ENCODE measurements at regions not wholly inside any gene's neighbourhood (a gene's known extent, or its start where the extent isn't known, plus 50 kb on each side); places are given as distances from the start of the nearest gene placed in this dataset.

DNA sequence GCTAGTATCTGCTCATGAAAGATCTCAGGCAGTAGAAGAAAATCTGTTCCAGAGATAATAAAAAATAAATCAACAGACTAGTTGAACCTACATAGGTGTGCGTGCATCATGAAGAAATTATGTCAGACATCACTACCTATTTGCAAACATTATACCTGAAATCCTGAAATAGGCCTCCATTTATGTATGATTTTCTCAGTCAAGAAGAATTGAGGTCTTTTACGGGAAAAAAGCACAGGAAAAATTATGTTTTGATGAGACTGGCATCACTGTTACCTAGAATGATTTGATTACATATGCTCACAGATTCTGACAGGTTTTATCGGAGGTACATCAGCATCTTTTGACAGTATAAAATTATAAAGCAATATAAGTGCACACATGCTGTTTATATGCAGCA lies 1570.5 kb upstream of the NUDT12 start:
- TF ChIP-seq, protein P1, sequence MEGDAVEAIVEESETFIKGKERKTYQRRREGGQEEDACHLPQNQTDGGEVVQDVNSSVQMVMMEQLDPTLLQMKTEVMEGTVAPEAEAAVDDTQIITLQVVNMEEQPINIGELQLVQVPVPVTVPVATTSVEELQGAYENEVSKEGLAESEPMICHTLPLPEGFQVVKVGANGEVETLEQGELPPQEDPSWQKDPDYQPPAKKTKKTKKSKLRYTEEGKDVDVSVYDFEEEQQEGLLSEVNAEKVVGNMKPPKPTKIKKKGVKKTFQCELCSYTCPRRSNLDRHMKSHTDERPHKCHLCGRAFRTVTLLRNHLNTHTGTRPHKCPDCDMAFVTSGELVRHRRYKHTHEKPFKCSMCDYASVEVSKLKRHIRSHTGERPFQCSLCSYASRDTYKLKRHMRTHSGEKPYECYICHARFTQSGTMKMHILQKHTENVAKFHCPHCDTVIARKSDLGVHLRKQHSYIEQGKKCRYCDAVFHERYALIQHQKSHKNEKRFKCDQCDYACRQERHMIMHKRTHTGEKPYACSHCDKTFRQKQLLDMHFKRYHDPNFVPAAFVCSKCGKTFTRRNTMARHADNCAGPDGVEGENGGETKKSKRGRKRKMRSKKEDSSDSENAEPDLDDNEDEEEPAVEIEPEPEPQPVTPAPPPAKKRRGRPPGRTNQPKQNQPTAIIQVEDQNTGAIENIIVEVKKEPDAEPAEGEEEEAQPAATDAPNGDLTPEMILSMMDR (optimal IDR thresholded peaks at IDR 0.05 in 1 of 3, IDR thresholded peaks at IDR 0.05 in 1 of 3, conservative IDR thresholded peaks at IDR 0.05 in 1 of 3; ENCODE audit: extremely low read depth in 1 of 3, insufficient read depth in 2 of 3, low read length in 3 of 3): no peak
- no peak for TF ChIP-seq EZH2 (IDR thresholded peaks at IDR 0.05; ENCODE audit: low read length)
